ENCODE measurements at regions not wholly inside any gene's neighbourhood (a gene's known extent, or its start where the extent isn't known, plus 50 kb on each side); places are given as distances from the start of the nearest gene placed in this dataset.

GRCh38 chr13:33657274-33657673 lies 160.7 kb upstream of the RFC3 start:
- no peak for TF ChIP-seq GATA2 (IDR thresholded peaks at IDR 0.05; ENCODE audit: low read depth, low read length)
- TF ChIP-seq GATA3 (IDR thresholded peaks at IDR 0.05; ENCODE audit: low read depth, low read length), result no peak
